ENCODE measurements at regions not wholly inside any gene's neighbourhood (a gene's known extent, or its start where the extent isn't known, plus 50 kb on each side); places are given as distances from the start of the nearest gene placed in this dataset.

GRCh38 chr17:77489893-77490255, 349.1 kb downstream of the SEC14L1 start:
- Mint-ChIP-seq H3K27me3 (no peaks in the 10 kb centered on the region), H3K27ac (no peak overlapping the region), H3K36me3 (peaks cover 29% of the 10 kb centered on the region), H3K4me1 (peaks cover 14 to 41% (median 29%) of the 10 kb centered on the region in 3 donors), H3K9me3 (no peaks in the 10 kb centered on the region), H3K4me3 (no peak overlapping the region)
- Histone ChIP-seq H3K4me1 (ENCODE audit: control insufficient read depth in 1 of 2, extremely low read depth in 1 of 2, insufficient read depth in 2 of 2, low read length in 2 of 2) (peaks cover 0 to 89% of the 10 kb centered on the region in 2 experiments), H3K27ac (ENCODE audit: low read length) (no peak overlapping the region), H3K27me3 (replicated peaks in 1 of 2; ENCODE audit: control insufficient read depth in 2 of 2, extremely low read depth in 1 of 2, insufficient read depth in 2 of 2, low read length in 1 of 2) (no peaks in the 10 kb centered on the region), H3K9me3 (no peaks in the 10 kb centered on the region), H3K4me3 (ENCODE audit: control insufficient read depth in 1 of 2, extremely low read depth in 1 of 2, low read length in 1 of 2) (no peak overlapping the region), H3K36me3 (ENCODE audit: control insufficient read depth in 2 of 2, extremely low read depth in 1 of 2, insufficient read depth in 1 of 2, low read length in 1 of 2) (peaks cover 40 to 92% of the 10 kb centered on the region in 2 donors)
- no peak for ATAC-seq (replicated peaks in 1 of 4)
- WGBS (ENCODE audit: insufficient coverage), result 92% methylated on average over 9 of the region's 11 CpGs
- CTCF ChIA-PET, result no interaction called here
- POLR2A ChIA-PET, result interaction anchor here in 1 of 2 donors (0.6 kb wide), 1 partner anchor 56 kb away, joined by 3 read pairs; no protein-coding TSS in a partner anchor
- no peak for DNase-seq

- H3K4me1 ChIP-seq (ENCODE audit: control insufficient read depth in 1 of 2, extremely low read depth in 1 of 2, insufficient read depth in 2 of 2, low read length in 2 of 2), result peaks cover 0 to 94% of the 10 kb centered on the region in 2 experiments
- 98% methylated on average over 18 of the region's 27 CpGs for WGBS (ENCODE audit: insufficient coverage)
- POLR2A ChIA-PET, result no interaction called here
- Mint-ChIP-seq H3K9me3 (no peaks in the 10 kb centered on the region), H3K4me3 (no peak overlapping the region), H3K27me3 (no peaks in the 10 kb centered on the region), H3K4me1 (peaks cover 19 to 46% (median 35%) of the 10 kb centered on the region in 3 donors), H3K36me3 (peaks cover 31% of the 10 kb centered on the region), H3K27ac (peak overlapping the region in 1 of 2 donors; percentile 46)
- H3K4me3 ChIP-seq (ENCODE audit: control insufficient read depth in 1 of 2, extremely low read depth in 1 of 2, low read length in 1 of 2), result no peak overlapping the region
- H3K36me3 ChIP-seq (ENCODE audit: control insufficient read depth in 2 of 2, extremely low read depth in 1 of 2, insufficient read depth in 1 of 2, low read length in 1 of 2), result peaks cover 40 to 93% of the 10 kb centered on the region in 2 donors
- CTCF ChIA-PET, result no interaction called here
- H3K9me3 ChIP-seq, result no peaks in the 10 kb centered on the region
- H3K27me3 ChIP-seq (replicated peaks in 1 of 2; ENCODE audit: control insufficient read depth in 2 of 2, extremely low read depth in 1 of 2, insufficient read depth in 2 of 2, low read length in 1 of 2), result no peaks in the 10 kb centered on the region
- H3K27ac ChIP-seq (ENCODE audit: low read length), result no peak overlapping the region
- ATAC-seq (replicated peaks in 1 of 4) (no peak), DNase-seq (no peak)
Measured at GRCh38 chr17:77490361-77491183, 349.8 kb downstream of the SEC14L1 start.

- Histone ChIP-seq H3K36me3 (ENCODE audit: control insufficient read depth in 2 of 2, extremely low read depth in 1 of 2, insufficient read depth in 1 of 2, low read length in 1 of 2) (peaks cover 50 to 94% of the 10 kb centered on the region in 2 donors), H3K9me3 (no peaks in the 10 kb centered on the region), H3K27me3 (replicated peaks in 1 of 2; ENCODE audit: control insufficient read depth in 2 of 2, extremely low read depth in 1 of 2, insufficient read depth in 2 of 2, low read length in 1 of 2) (no peaks in the 10 kb centered on the region), H3K4me3 (ENCODE audit: control insufficient read depth in 1 of 2, extremely low read depth in 1 of 2, low read length in 1 of 2) (no peak overlapping the region), H3K4me1 (ENCODE audit: control insufficient read depth in 1 of 2, extremely low read depth in 1 of 2, insufficient read depth in 2 of 2, low read length in 2 of 2) (peaks cover 0 to 82% of the 10 kb centered on the region in 2 experiments), H3K27ac (ENCODE audit: low read length) (peak overlapping the region; percentile 34)
- H3K27me3 Mint-ChIP-seq, result no peaks in the 10 kb centered on the region
- POLR2A ChIA-PET, result no interaction called here
- H3K36me3 Mint-ChIP-seq, result peaks cover 23% of the 10 kb centered on the region
- H3K9me3 Mint-ChIP-seq, result no peaks in the 10 kb centered on the region
- peak in 1 of 4 experiments; percentile 56 for ATAC-seq (replicated peaks in 1 of 4)
- peaks cover 19 to 41% (median 26%) of the 10 kb centered on the region in 3 donors for H3K4me1 Mint-ChIP-seq
- CTCF ChIA-PET, result no interaction called here
- H3K27ac Mint-ChIP-seq, result peak overlapping the region; percentile 74 to 79
- DNase-seq, result peak in 14 of 35 experiments; percentile 14 to 72 (median 30)
- 29% methylated on average over 13 of the region's 16 CpGs for WGBS (ENCODE audit: insufficient coverage)
- H3K4me3 Mint-ChIP-seq, result peak overlapping the region in 2 of 3 donors; percentile 22 to 48
Measured at GRCh38 chr17:77491921-77492445, 351.2 kb downstream of the SEC14L1 start.

- Histone ChIP-seq H3K4me1 (ENCODE audit: control insufficient read depth in 1 of 2, extremely low read depth in 1 of 2, insufficient read depth in 2 of 2, low read length in 2 of 2) (peaks cover 0 to 75% of the 10 kb centered on the region in 2 experiments), H3K36me3 (ENCODE audit: control insufficient read depth in 2 of 2, extremely low read depth in 1 of 2, insufficient read depth in 1 of 2, low read length in 1 of 2) (peaks cover 48 to 94% of the 10 kb centered on the region in 2 donors), H3K9me3 (no peaks in the 10 kb centered on the region), H3K27me3 (replicated peaks in 1 of 2; ENCODE audit: control insufficient read depth in 2 of 2, extremely low read depth in 1 of 2, insufficient read depth in 2 of 2, low read length in 1 of 2) (no peaks in the 10 kb centered on the region), H3K27ac (ENCODE audit: low read length) (no peak overlapping the region), H3K4me3 (ENCODE audit: control insufficient read depth in 1 of 2, extremely low read depth in 1 of 2, low read length in 1 of 2) (no peak overlapping the region)
- peaks cover 23% of the 10 kb centered on the region for H3K36me3 Mint-ChIP-seq
- DNase-seq, result peak in 1 of 35 experiments; percentile 6
- H3K27ac Mint-ChIP-seq, result peak overlapping the region; percentile 74 to 79
- peaks cover 19 to 38% (median 26%) of the 10 kb centered on the region in 3 donors for H3K4me1 Mint-ChIP-seq
- ChIA-PET CTCF (no interaction called here), POLR2A (no interaction called here)
- ATAC-seq (replicated peaks in 1 of 4), result no peak
- no peaks in the 10 kb centered on the region for H3K9me3 Mint-ChIP-seq
- H3K4me3 Mint-ChIP-seq, result peak overlapping the region in 1 of 3 donors; percentile 48
- WGBS (ENCODE audit: insufficient coverage), result 94% methylated on average over 19 of the region's 23 CpGs
- H3K27me3 Mint-ChIP-seq, result no peaks in the 10 kb centered on the region
Measured at GRCh38 chr17:77492446-77493237, 351.9 kb downstream of the SEC14L1 start.

- Mint-ChIP-seq H3K4me1 (peaks cover 19 to 36% (median 26%) of the 10 kb centered on the region in 3 donors), H3K9me3 (no peaks in the 10 kb centered on the region), H3K27me3 (no peaks in the 10 kb centered on the region), H3K36me3 (peaks cover 20% of the 10 kb centered on the region), H3K27ac (peak overlapping the region; percentile 55 to 74), H3K4me3 (no peak overlapping the region)
- Histone ChIP-seq H3K4me1 (ENCODE audit: control insufficient read depth in 1 of 2, extremely low read depth in 1 of 2, insufficient read depth in 2 of 2, low read length in 2 of 2) (peaks cover 0 to 72% of the 10 kb centered on the region in 2 experiments), H3K4me3 (ENCODE audit: control insufficient read depth in 1 of 2, extremely low read depth in 1 of 2, low read length in 1 of 2) (no peak overlapping the region), H3K27ac (ENCODE audit: low read length) (no peak overlapping the region), H3K27me3 (replicated peaks in 1 of 2; ENCODE audit: control insufficient read depth in 2 of 2, extremely low read depth in 1 of 2, insufficient read depth in 2 of 2, low read length in 1 of 2) (no peaks in the 10 kb centered on the region), H3K9me3 (no peaks in the 10 kb centered on the region), H3K36me3 (ENCODE audit: control insufficient read depth in 2 of 2, extremely low read depth in 1 of 2, insufficient read depth in 1 of 2, low read length in 1 of 2) (peaks cover 53 to 93% of the 10 kb centered on the region in 2 donors)
- ATAC-seq (replicated peaks in 1 of 4), result no peak
- ChIA-PET CTCF (interaction anchor here (0.6 to 3.4 kb wide), 3 partner anchors 10 to 63 kb away, joined by 3 to 19 read pairs (median 3); no protein-coding TSS in a partner anchor), POLR2A (no interaction called here)
- WGBS (ENCODE audit: insufficient coverage), result 93% methylated on average over 2 of the region's 11 CpGs
- DNase-seq, result no peak
Measured at GRCh38 chr17:77493238-77493820, 352.6 kb downstream of the SEC14L1 start.
